ENCODE measurements at regions not wholly inside any gene's neighbourhood (a gene's known extent, or its start where the extent isn't known, plus 50 kb on each side); places are given as distances from the start of the nearest gene placed in this dataset.

DNA sequence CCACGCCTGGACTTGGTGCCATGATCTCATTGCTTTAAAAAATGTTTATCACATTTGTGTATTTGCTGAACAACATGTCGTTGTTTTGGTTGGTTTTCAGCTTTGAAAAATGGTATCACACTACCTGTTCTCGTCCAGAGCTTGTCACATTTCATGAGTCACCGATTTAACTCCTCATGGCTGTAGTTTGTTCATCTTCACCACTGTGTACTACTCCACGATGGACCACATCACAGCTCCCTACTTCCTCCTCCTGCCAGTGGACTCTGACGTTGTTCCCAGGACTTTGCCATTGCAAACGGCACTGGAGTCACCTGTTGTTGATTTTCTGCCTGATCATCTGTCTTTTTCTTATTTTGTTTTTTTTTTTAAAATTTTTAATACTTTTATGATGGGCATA is 157.7 kb downstream of the ERMARD start:
- BruUV-seq (replicated peaks): no TSS peak
- POLR2A ChIA-PET (ENCODE audit: low non-redundant PET): no interaction called here
- no peak for DNase-seq (ENCODE audit: low spot score)
- Histone ChIP-seq H3K27me3 (replicated peaks; ENCODE audit: insufficient read depth, low read depth, low read length, poor library complexity) (peaks cover 11% of the 10 kb centered on the region), H3K27ac (ENCODE audit: low read depth, low read length, poor library complexity, severe bottlenecking) (no peak overlapping the region), H3K4me3 (ENCODE audit: low read depth, low read length, poor library complexity, severe bottlenecking) (no peak overlapping the region), H3K9me3 (ENCODE audit: low read depth, low read length, poor library complexity, severe bottlenecking) (no peaks in the 10 kb centered on the region), H3K36me3 (ENCODE audit: insufficient read depth, low read length, poor library complexity, severe bottlenecking) (no peaks in the 10 kb centered on the region), H3K4me1 (ENCODE audit: insufficient read depth, low read length, poor library complexity, severe bottlenecking) (no peaks in the 10 kb centered on the region)
- TF ChIP-seq EZH2 (IDR thresholded peaks at IDR 0.05; ENCODE audit: borderline replicate concordance, low read depth, low read length, poor library complexity, severe bottlenecking): no peak
- intact Hi-C loops (cut with micrococcal nuclease; ENCODE audit: unreplicated experiment): no loop called here
- CTCF ChIA-PET: no interaction called here

DNA sequence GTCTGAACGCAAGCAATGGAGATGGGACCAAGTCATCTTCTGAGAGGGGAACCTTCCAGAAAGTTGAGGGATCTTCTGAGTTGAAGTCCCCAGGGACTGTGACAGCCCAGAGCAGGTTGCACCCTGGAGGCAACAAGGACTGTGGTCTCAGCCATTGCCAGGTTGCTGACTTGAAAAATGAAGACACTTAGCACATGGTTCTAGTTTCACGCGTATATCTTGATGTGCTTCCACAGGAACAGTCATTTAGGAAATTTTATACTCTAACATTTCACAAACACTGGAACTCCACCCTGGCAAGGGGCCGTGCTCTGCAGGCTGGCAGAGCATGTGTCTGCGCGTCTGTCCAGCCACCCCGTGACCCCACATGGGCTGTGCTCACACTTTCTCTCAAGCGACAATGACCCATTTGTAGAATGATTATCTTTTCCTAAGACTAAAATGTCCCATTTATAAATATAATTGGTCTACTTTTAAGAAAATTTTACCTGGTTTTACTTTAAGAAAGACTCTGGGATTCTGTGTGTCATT is 157.0 kb downstream of the ERMARD start:
- Histone ChIP-seq H3K4me3 (ENCODE audit: low read depth, low read length, poor library complexity, severe bottlenecking) (no peak overlapping the region), H3K4me1 (ENCODE audit: insufficient read depth, low read length, poor library complexity, severe bottlenecking) (no peaks in the 10 kb centered on the region), H3K27ac (ENCODE audit: low read depth, low read length, poor library complexity, severe bottlenecking) (no peak overlapping the region), H3K9me3 (ENCODE audit: low read depth, low read length, poor library complexity, severe bottlenecking) (no peaks in the 10 kb centered on the region), H3K36me3 (ENCODE audit: insufficient read depth, low read length, poor library complexity, severe bottlenecking) (no peaks in the 10 kb centered on the region), H3K27me3 (replicated peaks; ENCODE audit: insufficient read depth, low read depth, low read length, poor library complexity) (peaks cover 11% of the 10 kb centered on the region)
- DNase-seq (ENCODE audit: low spot score): no peak
- POLR2A ChIA-PET (ENCODE audit: low non-redundant PET): no interaction called here
- CTCF ChIA-PET: no interaction called here
- TF ChIP-seq EZH2 (IDR thresholded peaks at IDR 0.05; ENCODE audit: borderline replicate concordance, low read depth, low read length, poor library complexity, severe bottlenecking): no peak
- no peak for TF ChIP-seq CTCF (conservative IDR thresholded peaks at IDR 0.05; ENCODE audit: low read depth, low read length)
- intact Hi-C loops (cut with micrococcal nuclease; ENCODE audit: unreplicated experiment): no loop called here
- no TSS peak for BruUV-seq (replicated peaks)

DNA sequence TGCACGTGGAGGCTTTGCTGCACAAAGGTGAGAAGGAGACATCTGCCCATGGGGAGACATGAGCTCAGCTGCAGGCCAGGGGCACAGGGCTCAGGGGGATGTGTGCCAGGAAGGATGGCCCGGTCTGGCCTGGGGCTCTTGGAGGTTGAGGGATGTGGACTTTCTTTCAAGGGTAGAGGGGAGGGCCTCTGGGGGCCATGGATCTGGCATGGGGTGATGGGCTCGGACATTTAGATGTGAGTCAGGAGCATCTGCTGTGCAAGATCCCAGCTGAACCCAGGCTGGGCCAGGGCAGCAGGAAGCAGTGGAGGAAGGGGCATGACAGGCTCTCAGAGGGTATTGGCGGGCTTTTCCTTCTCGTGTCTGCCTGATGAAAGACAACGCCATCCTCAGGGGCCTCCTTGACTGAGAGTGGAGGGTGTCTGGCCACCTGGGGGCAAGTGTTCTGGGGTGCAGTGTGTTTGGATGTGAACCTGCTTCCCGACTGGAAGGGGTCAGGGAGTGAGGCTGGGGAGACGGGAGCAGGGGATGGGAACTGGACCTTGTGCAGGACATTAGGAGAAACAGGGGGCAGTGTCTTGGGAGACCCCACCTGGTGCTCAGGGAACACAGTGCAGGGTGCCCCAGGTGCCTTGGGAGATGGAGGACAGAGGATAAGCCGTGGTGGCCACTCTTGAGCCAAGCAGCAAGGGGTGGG is 156.1 kb downstream of the ERMARD start:
- no peak for TF ChIP-seq EZH2 (IDR thresholded peaks at IDR 0.05; ENCODE audit: borderline replicate concordance, low read depth, low read length, poor library complexity, severe bottlenecking)
- TF ChIP-seq CTCF (conservative IDR thresholded peaks at IDR 0.05; ENCODE audit: low read depth, low read length): no peak
- no peak overlapping the region for H3K4me3 ChIP-seq (ENCODE audit: low read depth, low read length, poor library complexity, severe bottlenecking)
- no TSS peak for BruUV-seq (replicated peaks)
- H3K27ac ChIP-seq (ENCODE audit: low read depth, low read length, poor library complexity, severe bottlenecking): no peak overlapping the region
- H3K4me1 ChIP-seq (ENCODE audit: insufficient read depth, low read length, poor library complexity, severe bottlenecking): no peaks in the 10 kb centered on the region
- H3K27me3 ChIP-seq (replicated peaks; ENCODE audit: insufficient read depth, low read depth, low read length, poor library complexity): peaks cover 11% of the 10 kb centered on the region
- DNase-seq (ENCODE audit: low spot score): no peak
- ChIA-PET CTCF (no interaction called here), POLR2A (ENCODE audit: low non-redundant PET) (no interaction called here)
- intact Hi-C loops (cut with micrococcal nuclease; ENCODE audit: unreplicated experiment): no loop called here
- no peaks in the 10 kb centered on the region for H3K36me3 ChIP-seq (ENCODE audit: insufficient read depth, low read length, poor library complexity, severe bottlenecking)
- H3K9me3 ChIP-seq (ENCODE audit: low read depth, low read length, poor library complexity, severe bottlenecking): no peaks in the 10 kb centered on the region
